Neural cell (in vitro differentiated cells): ENCODE measurements at regions not wholly inside any gene's neighbourhood (a gene's known extent, or its start where the extent isn't known, plus 50 kb on each side); places are given as distances from the start of the nearest gene placed in this dataset.

ENCODE experiments used
- H2AFZ ChIP-seq: fragments of 200-600, 300-800 bp; sonication (generic), shearing (Covaris generic); 2 replicates; pipeline ENCODE4 v1.6.0; 2014; ENCODE audit warnings: low read depth, mild to moderate bottlenecking, antibody characterized with exemption, low read length, moderate library complexity
- H3F3A ChIP-seq: fragments of 200-600 bp; shearing (Covaris generic); 2 replicates; pipeline ENCODE4 v1.6.1; 2016; ENCODE audit warnings: mild to moderate bottlenecking, moderate library complexity, mixed read lengths, antibody characterized with exemption, low read length; ENCODE audit not compliant: insufficient read depth, poor library complexity, severe bottlenecking
- H3K27ac ChIP-seq: fragments of 200-600, 300-800 bp; sonication (generic), shearing (Covaris generic); 2 replicates; pipeline ENCODE4 v1.5.1; 2014; ENCODE audit warnings: mild to moderate bottlenecking, low read length, moderate library complexity
- H3K27me3 ChIP-seq: fragments of 300-800, 200-600 bp; sonication (generic), shearing (Covaris generic); 2 replicates; pipeline ENCODE4 v1.6.0; 2014; ENCODE audit warnings: mild to moderate bottlenecking, low read depth, low read length, moderate library complexity; ENCODE audit not compliant: insufficient read depth
- H3K36me3 ChIP-seq: fragments of 300-800, 200-600 bp; sonication (generic), shearing (Covaris generic); 2 replicates; pipeline ENCODE4 v1.5.1; 2014; ENCODE audit warnings: mild to moderate bottlenecking, antibody characterized with exemption, low read length, moderate library complexity; ENCODE audit not compliant: insufficient read depth
- H3K4me2 ChIP-seq: fragments of 300-800, 200-600 bp; sonication (generic), shearing (Covaris generic); 2 replicates; pipeline ENCODE4 v1.6.0; 2014; ENCODE audit warnings: mild to moderate bottlenecking, low read length
- H3K4me3 ChIP-seq: fragments of 300-800, 200-600 bp; sonication (generic), shearing (Covaris generic); 2 replicates; pipeline ENCODE4 v1.5.1; 2014; ENCODE audit warnings: mild to moderate bottlenecking, low read length, moderate library complexity
- H3K79me2 ChIP-seq: fragments of 200-600 bp; shearing (Covaris generic); replicated peaks from 2 replicates; pipeline ENCODE4 v1.6.0; 2014; ENCODE audit warnings: mild to moderate bottlenecking, low read length, moderate library complexity; ENCODE audit not compliant: insufficient read depth
- H3K9ac ChIP-seq: fragments of 300-800, 200-600 bp; sonication (generic), shearing (Covaris generic); 2 replicates; pipeline ENCODE4 v1.6.1; 2016; ENCODE audit warnings: mild to moderate bottlenecking, low read length, mixed read lengths
- H3K9me2 ChIP-seq: fragments of 200-600 bp; shearing (Covaris generic); 2 replicates; pipeline ENCODE4 v1.6.1; 2016; ENCODE audit warnings: mild to moderate bottlenecking, low read length, mixed read lengths; ENCODE audit not compliant: insufficient read depth
- H3K9me3 ChIP-seq: fragments of 200-600, 300-800 bp; sonication (generic), shearing (Covaris generic); 2 replicates; pipeline ENCODE4 v1.6.1; 2016; ENCODE audit warnings: mild to moderate bottlenecking, mixed run types, low read length, moderate library complexity, mixed read lengths
- H4K20me1 ChIP-seq: fragments of 200-600 bp; shearing (Covaris generic); 2 replicates; pipeline ENCODE4 v1.6.1; 2016; ENCODE audit warnings: mild to moderate bottlenecking, mixed run types; ENCODE audit not compliant: insufficient read depth
- CTCF ChIP-seq: fragments of 450-650 bp; IDR thresholded peaks from 2 replicates; pipeline ENCODE4 v1.5.1; 2014; ENCODE audit warnings: antibody characterized with exemption, mild to moderate bottlenecking, moderate library complexity; ENCODE audit not compliant: poor library complexity, severe bottlenecking
- EP300 ChIP-seq: fragments of 450-650 bp; conservative IDR thresholded peaks from 2 replicates; pipeline ENCODE4 v1.6.1; 2014; ENCODE audit warnings: antibody characterized with exemption, mild to moderate bottlenecking, moderate library complexity; ENCODE audit not compliant: poor library complexity, severe bottlenecking
- EZH2 ChIP-seq: fragments of 200-600, 300-800 bp; shearing (Covaris generic), sonication (generic); IDR thresholded peaks from 2 replicates; pipeline ENCODE4 v1.6.1; 2014; ENCODE audit warnings: antibody characterized with exemption, low read length, borderline replicate concordance, mild to moderate bottlenecking; ENCODE audit not compliant: insufficient read depth, poor library complexity, severe bottlenecking
- MXI1 ChIP-seq: fragments of 450-650 bp; conservative IDR thresholded peaks from 2 replicates; pipeline ENCODE4 v1.6.1; 2014; ENCODE audit warnings: antibody characterized with exemption, mild to moderate bottlenecking; ENCODE audit not compliant: poor library complexity, severe bottlenecking
- POLR2AphosphoS5 ChIP-seq: IDR thresholded peaks from 2 replicates; pipeline ENCODE4 v1.6.1; 2012
- RAD21 ChIP-seq: fragments of 450-650 bp; conservative IDR thresholded peaks from 2 replicates; pipeline ENCODE4 v1.6.1; 2014; ENCODE audit warnings: antibody characterized with exemption, mild to moderate bottlenecking, moderate library complexity
- SMC3 ChIP-seq: fragments of 450-650 bp; conservative IDR thresholded peaks from 2 replicates; pipeline ENCODE4 v1.6.1; 2014; ENCODE audit warnings: antibody characterized with exemption, mild to moderate bottlenecking, moderate library complexity; ENCODE audit not compliant: poor library complexity
- TAF1 ChIP-seq: IDR thresholded peaks from 2 replicates; pipeline ENCODE4 v1.6.1; 2012; ENCODE audit warnings: low read depth
- TF ChIP-seq, protein P1 (sequence below): IDR thresholded peaks from 2 replicates; pipeline ENCODE4 v1.6.1; 2012; ENCODE audit warnings: borderline replicate concordance

DNA sequence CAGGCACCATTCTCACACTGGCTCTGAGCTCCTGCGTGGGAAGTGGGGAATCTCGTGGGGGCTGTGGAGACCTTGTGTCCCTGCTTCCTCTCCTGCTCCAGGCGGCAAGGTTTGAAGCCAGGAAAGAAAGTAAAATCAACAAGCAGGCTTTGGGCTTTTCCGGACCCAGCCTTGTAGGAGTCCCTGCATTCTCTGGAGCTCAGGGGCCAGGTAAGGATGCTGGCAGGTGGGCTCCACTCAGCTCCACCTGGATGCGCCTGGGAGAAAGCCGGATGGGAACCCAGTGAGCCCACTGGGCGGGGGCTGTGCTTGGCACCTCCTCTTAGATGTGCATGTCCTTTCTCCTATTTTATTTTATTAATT is 362.5 kb downstream of the SEC14L1 start:
- Histone ChIP-seq H4K20me1 (no peaks in the 10 kb centered on the region), H3K27me3 (no peaks in the 10 kb centered on the region), H3F3A (no peaks in the 10 kb centered on the region), H3K4me3 (no peak overlapping the region), H2AFZ (no peak overlapping the region), H3K9me3 (no peaks in the 10 kb centered on the region), H3K27ac (no peak overlapping the region), H3K9ac (no peak overlapping the region), H3K9me2 (no peaks in the 10 kb centered on the region), H3K79me2 (no peaks in the 10 kb centered on the region), H3K4me2 (no peak overlapping the region), H3K36me3 (no peaks in the 10 kb centered on the region)
- TF ChIP-seq, protein P1, sequence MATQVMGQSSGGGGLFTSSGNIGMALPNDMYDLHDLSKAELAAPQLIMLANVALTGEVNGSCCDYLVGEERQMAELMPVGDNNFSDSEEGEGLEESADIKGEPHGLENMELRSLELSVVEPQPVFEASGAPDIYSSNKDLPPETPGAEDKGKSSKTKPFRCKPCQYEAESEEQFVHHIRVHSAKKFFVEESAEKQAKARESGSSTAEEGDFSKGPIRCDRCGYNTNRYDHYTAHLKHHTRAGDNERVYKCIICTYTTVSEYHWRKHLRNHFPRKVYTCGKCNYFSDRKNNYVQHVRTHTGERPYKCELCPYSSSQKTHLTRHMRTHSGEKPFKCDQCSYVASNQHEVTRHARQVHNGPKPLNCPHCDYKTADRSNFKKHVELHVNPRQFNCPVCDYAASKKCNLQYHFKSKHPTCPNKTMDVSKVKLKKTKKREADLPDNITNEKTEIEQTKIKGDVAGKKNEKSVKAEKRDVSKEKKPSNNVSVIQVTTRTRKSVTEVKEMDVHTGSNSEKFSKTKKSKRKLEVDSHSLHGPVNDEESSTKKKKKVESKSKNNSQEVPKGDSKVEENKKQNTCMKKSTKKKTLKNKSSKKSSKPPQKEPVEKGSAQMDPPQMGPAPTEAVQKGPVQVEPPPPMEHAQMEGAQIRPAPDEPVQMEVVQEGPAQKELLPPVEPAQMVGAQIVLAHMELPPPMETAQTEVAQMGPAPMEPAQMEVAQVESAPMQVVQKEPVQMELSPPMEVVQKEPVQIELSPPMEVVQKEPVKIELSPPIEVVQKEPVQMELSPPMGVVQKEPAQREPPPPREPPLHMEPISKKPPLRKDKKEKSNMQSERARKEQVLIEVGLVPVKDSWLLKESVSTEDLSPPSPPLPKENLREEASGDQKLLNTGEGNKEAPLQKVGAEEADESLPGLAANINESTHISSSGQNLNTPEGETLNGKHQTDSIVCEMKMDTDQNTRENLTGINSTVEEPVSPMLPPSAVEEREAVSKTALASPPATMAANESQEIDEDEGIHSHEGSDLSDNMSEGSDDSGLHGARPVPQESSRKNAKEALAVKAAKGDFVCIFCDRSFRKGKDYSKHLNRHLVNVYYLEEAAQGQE = no peak
- TF ChIP-seq POLR2AphosphoS5 (no peak), RAD21 (no peak), SMC3 (no peak), EP300 (no peak), MXI1 (no peak), CTCF (no peak), EZH2 (no peak), TAF1 (no peak)

- Histone ChIP-seq H3F3A (no peaks in the 10 kb centered on the region), H3K27me3 (no peaks in the 10 kb centered on the region), H3K36me3 (no peaks in the 10 kb centered on the region), H3K9me2 (no peaks in the 10 kb centered on the region), H3K27ac (no peak overlapping the region), H4K20me1 (no peaks in the 10 kb centered on the region), H3K9me3 (no peaks in the 10 kb centered on the region), H3K4me3 (no peak overlapping the region), H3K4me2 (no peak overlapping the region), H3K79me2 (no peaks in the 10 kb centered on the region), H2AFZ (no peak overlapping the region), H3K9ac (no peak overlapping the region)
- TF ChIP-seq POLR2AphosphoS5 (no peak), TAF1 (no peak), EP300 (no peak), CTCF (no peak), MXI1 (no peak), RAD21 (no peak), EZH2 (no peak)
- TF ChIP-seq, protein P1 = no peak
These were observed 363.3 kb downstream of the SEC14L1 start for GRCh38 chr17:77503916-77504651.
